IPS-18a (cell line): ENCODE measurements at regions not wholly inside any gene's neighbourhood (a gene's known extent, or its start where the extent isn't known, plus 50 kb on each side); places are given as distances from the start of the nearest gene placed in this dataset.
"Not testable (repeated sequence)": the region's sequence is repeated elsewhere in the genome, so short reads cannot be mapped to it uniquely, and the experiment has no call there.

Experiments
- H3K27ac ChIP-seq: one replicate; pipeline ENCODE4 v1.5.1; 2013; ENCODE audit warnings: low read length
- H3K27me3 ChIP-seq: one replicate; pipeline ENCODE4 v1.6.1; 2013; ENCODE audit warnings: mild to moderate bottlenecking, low read length; ENCODE audit not compliant: control insufficient read depth, insufficient read depth
- H3K36me3 ChIP-seq: one replicate; pipeline ENCODE4 v1.6.1; 2013; ENCODE audit warnings: low read depth, low read length; ENCODE audit not compliant: control insufficient read depth
- H3K4me1 ChIP-seq: one replicate; pipeline ENCODE4 v1.6.1; 2013; ENCODE audit warnings: low read depth, low read length; ENCODE audit not compliant: control insufficient read depth
- H3K4me3 ChIP-seq: one replicate; pipeline ENCODE4 v1.5.1; 2013; ENCODE audit warnings: low read length
- H3K9ac ChIP-seq: one replicate; pipeline ENCODE4 v1.6.1; 2013; ENCODE audit warnings: mild to moderate bottlenecking, low read length, moderate library complexity
- H3K9me3 ChIP-seq: one replicate; pipeline ENCODE4 v1.6.1; 2013; ENCODE audit warnings: low read depth, low read length; ENCODE audit not compliant: control insufficient read depth

DNA sequence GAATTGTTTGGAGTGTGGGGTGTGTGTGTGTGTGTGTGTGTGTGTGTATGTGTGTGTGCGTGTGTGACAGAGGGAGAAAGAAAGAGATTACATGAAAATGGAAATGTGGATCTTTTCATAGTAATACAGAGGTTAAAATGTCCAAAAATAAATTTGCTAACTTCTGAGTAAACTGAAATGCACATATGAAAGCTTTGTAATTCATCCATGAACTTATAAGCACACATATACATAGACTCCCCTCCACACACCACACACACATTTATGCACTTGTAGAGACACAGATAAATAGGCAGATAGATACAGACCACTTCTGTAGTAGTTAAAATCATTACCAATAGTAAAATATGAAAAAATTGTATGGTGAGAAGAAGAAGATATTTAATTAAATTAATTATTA lies 108.2 kb upstream of the MSMB start:
- not testable (repeated sequence) for H3K27ac ChIP-seq, H3K4me1 ChIP-seq, H3K4me3 ChIP-seq, H3K9me3 ChIP-seq, H3K27me3 ChIP-seq, H3K36me3 ChIP-seq, H3K9ac ChIP-seq

DNA sequence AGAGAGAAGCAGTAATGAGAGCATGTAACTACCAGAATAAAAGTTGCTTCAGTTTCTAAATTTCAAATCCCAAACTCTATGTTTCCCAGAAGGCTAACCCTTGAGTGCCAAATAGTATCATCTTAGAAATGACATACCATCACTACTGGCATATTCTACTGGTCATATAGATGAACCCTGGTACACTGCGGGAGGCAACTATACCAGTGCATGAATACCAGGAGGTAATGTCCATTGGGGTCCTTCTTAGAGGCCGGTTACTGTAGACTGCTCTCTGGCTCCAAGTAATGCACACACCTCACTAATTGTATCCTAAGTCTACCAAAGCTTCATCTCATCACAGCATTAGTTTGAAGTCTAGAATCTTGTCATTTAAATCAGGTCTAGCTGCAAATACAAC lies 108.6 kb upstream of the MSMB start:
- not testable (repeated sequence) for H3K9me3 ChIP-seq, H3K4me3 ChIP-seq, H3K9ac ChIP-seq, H3K27ac ChIP-seq, H3K36me3 ChIP-seq, H3K4me1 ChIP-seq, H3K27me3 ChIP-seq

DNA sequence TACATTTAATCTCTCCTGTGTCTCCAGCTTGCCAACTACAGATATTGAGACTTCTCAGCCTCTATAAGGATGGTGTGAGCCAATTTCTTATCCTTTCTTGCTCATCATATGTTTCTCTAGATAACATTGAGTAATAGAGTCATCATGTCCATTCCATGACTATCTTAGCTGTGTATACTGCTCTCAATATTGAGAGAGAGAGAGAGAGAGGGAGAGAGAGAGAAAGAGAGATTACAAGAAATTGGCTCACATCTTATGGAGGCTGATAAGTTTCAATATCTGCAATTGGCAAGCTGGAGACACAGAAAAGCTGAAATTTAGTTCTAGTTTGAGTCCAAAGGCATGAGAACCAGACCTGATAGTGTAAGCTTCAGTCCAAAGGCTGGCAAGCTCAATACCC lies 110.8 kb upstream of the MSMB start:
- not testable (repeated sequence) for H3K9me3 ChIP-seq, H3K27me3 ChIP-seq, H3K4me1 ChIP-seq, H3K9ac ChIP-seq, H3K36me3 ChIP-seq, H3K4me3 ChIP-seq, H3K27ac ChIP-seq

GRCh38 chr10:46169736-46170135 lies 117.1 kb upstream of the ANTXRL start:
- H3K9me3 ChIP-seq: peaks cover 3% of the 10 kb centered on the region
- no peaks in the 10 kb centered on the region for H3K27me3 ChIP-seq
- no peak overlapping the region for H3K4me3 ChIP-seq
- no peaks in the 10 kb centered on the region for H3K36me3 ChIP-seq
- H3K27ac ChIP-seq: no peak overlapping the region
- H3K4me1 ChIP-seq: no peaks in the 10 kb centered on the region
- H3K9ac ChIP-seq: no peak overlapping the region

- Histone ChIP-seq H3K4me3 (no peak overlapping the region), H3K36me3 (no peaks in the 10 kb centered on the region), H3K27me3 (no peaks in the 10 kb centered on the region), H3K27ac (no peak overlapping the region), H3K9ac (no peak overlapping the region), H3K9me3 (peaks cover 3% of the 10 kb centered on the region), H3K4me1 (peaks cover 7% of the 10 kb centered on the region)
Observed at GRCh38 chr10:46170789-46171188, 116.0 kb upstream of the ANTXRL start.

DNA sequence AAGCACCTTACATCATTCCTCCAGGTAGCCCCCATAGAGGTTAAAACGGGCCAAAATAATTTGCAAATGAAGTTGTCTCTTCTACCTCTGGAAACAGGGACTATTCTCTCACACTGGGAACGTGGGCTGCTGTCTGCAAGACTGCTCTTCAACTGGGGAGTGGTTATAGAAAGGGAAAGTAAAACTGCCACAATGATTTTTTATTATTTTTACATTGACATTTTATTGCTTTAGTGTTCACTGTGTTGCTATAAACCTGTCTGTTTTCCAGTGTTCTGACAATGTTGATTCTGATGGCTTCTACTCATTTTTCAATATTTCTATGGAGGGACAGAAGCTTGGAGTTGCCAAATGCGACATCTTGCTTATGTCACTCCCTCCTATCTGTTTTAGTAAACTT lies 115.1 kb upstream of the ANTXRL start:
- Histone ChIP-seq H3K9ac (no peak overlapping the region), H3K36me3 (no peaks in the 10 kb centered on the region), H3K27me3 (no peaks in the 10 kb centered on the region), H3K9me3 (peaks cover 3% of the 10 kb centered on the region), H3K4me3 (no peak overlapping the region), H3K27ac (no peak overlapping the region), H3K4me1 (peaks cover 11% of the 10 kb centered on the region)

DNA sequence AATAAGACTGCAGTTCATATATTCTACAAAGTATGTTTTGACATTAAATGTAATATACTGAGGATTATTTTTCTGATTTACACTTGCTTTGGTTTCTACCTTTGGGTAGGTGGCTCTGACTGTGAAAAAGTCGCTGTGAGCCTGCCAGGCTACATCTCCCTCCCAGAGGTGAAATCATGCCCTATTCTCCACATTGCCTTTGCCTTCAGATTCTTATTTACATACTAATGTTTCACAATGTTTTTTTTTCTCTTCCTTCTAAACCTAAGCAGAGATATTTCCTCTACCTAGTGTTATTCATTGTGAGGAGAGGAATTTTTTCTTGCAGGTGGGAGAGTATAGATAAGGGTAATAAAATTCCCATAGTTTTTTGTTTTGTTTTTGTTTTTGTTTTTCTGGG lies 111.5 kb upstream of the ANTXRL start:
- Histone ChIP-seq H3K36me3 (no peaks in the 10 kb centered on the region), H3K27me3 (no peaks in the 10 kb centered on the region), H3K4me3 (no peak overlapping the region), H3K9me3 (peaks cover 2% of the 10 kb centered on the region), H3K27ac (no peak overlapping the region), H3K4me1 (peaks cover 11% of the 10 kb centered on the region), H3K9ac (no peak overlapping the region)

- Histone ChIP-seq H3K9ac (no peak overlapping the region), H3K27ac (no peak overlapping the region), H3K4me3 (no peak overlapping the region), H3K4me1 (peaks cover 11% of the 10 kb centered on the region), H3K36me3 (no peaks in the 10 kb centered on the region), H3K9me3 (no peaks in the 10 kb centered on the region), H3K27me3 (no peaks in the 10 kb centered on the region)
Observed at GRCh38 chr10:46175831-46176230, 111.0 kb upstream of the ANTXRL start.

GRCh38 chr10:46187431-46187830 lies 99.4 kb upstream of the ANTXRL start:
- not testable (repeated sequence) for H3K9ac ChIP-seq, H3K4me3 ChIP-seq, H3K27ac ChIP-seq, H3K27me3 ChIP-seq, H3K36me3 ChIP-seq, H3K4me1 ChIP-seq, H3K9me3 ChIP-seq

- H3K4me1 ChIP-seq: no peaks in the 10 kb centered on the region
- no peaks in the 10 kb centered on the region for H3K9me3 ChIP-seq
- H3K9ac ChIP-seq: no peak overlapping the region
- no peaks in the 10 kb centered on the region for H3K36me3 ChIP-seq
- no peak overlapping the region for H3K27ac ChIP-seq
- no peaks in the 10 kb centered on the region for H3K27me3 ChIP-seq
- no peak overlapping the region for H3K4me3 ChIP-seq
Observed at GRCh38 chr10:46197050-46197449, 89.7 kb upstream of the ANTXRL start.

GRCh38 chr10:46198516-46198915 lies 88.3 kb upstream of the ANTXRL start:
- no peaks in the 10 kb centered on the region for H3K27me3 ChIP-seq
- no peaks in the 10 kb centered on the region for H3K36me3 ChIP-seq
- no peak overlapping the region for H3K4me3 ChIP-seq
- no peak overlapping the region for H3K27ac ChIP-seq
- no peaks in the 10 kb centered on the region for H3K4me1 ChIP-seq
- no peak overlapping the region for H3K9ac ChIP-seq
- no peaks in the 10 kb centered on the region for H3K9me3 ChIP-seq

GRCh38 chr10:46202405-46202804 lies 84.4 kb upstream of the ANTXRL start:
- not testable (repeated sequence) for H3K27me3 ChIP-seq, H3K27ac ChIP-seq, H3K36me3 ChIP-seq, H3K9me3 ChIP-seq, H3K9ac ChIP-seq, H3K4me1 ChIP-seq, H3K4me3 ChIP-seq
